Activated CD4-positive, alpha-beta T cell treated with anti-CD3 and anti-CD28 coated beads, Interleukin-2, amount 50 U/mL, for 16 hours (primary cell): ENCODE measurements at regions not wholly inside any gene's neighbourhood (a gene's known extent, or its start where the extent isn't known, plus 50 kb on each side); places are given as distances from the start of the nearest gene placed in this dataset.

ENCODE experiments used
- DNase-seq: peaks from one replicate; pipeline ENCODE4 v3.0.0-alpha.2; 2020

DNA sequence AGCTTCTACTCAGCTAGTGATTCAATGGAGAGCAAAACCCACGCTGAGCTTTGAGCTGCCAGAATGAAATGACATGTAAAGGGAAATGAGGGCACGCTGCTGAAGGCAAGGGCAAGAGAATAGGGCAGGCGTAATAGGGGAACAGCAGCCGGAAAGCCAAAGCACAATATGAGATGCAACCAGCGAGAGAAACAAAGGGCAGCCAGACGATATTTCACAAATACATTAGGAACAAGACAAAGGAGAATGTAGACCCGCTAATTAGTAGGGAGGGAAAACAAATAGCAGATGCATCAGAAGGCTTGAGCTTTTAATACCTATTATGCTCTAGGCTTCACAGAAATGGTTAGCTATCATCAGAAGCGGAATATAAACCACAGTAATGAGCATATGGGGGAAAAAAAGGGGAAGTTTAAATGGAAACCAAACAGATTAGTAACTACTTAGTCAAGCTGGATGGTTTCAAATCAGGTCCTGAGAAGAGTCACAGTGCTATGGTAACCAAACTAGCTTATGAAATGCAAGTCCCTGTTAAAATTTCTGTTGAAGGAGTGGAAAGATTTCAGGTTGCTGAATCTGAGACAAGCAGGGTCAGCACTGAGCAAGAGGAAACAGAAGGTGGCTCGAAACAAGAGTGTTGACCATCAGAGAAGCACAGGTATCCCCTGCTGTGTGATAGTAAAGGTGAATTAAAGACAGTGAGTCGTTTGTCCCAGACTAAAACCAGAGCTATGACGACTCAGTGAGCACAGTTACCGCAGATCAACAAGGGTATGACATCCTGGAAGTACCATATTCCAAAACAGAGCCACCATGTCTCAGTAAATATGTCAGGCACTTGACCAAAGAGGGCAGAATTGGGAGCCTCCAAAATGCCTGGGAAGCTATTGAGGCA is 496.9 kb upstream of the CELF2 start:
- no peak for DNase-seq

GRCh38 chr10:10526846-10527245 is 490.8 kb upstream of the CELF2 start:
- no peak for DNase-seq

- no peak for DNase-seq
Measured at GRCh38 chr10:10527861-10528562, 489.7 kb upstream of the CELF2 start.

GRCh38 chr10:10528563-10528910 is 489.1 kb upstream of the CELF2 start:
- no peak for DNase-seq

DNA sequence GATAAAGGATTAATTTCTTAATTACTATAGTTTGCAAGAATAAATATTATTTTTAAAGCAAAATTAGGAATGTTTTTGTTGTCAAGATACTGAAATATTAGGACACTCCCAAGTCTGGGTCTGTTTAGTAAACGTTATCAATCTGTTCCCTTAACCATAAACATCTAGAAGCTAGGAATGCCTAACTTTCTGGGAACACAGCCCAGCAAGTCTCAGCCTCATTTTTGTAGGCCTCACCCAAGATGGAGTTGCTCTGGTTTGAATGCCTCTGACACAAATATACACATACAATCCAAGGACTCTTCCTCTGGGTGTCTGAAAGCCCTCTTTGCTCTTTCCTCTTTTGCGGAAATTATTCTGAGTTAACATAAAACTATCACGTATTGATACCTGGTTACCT is 487.4 kb upstream of the CELF2 start:
- DNase-seq, result no peak

- DNase-seq, result no peak
Measured at GRCh38 chr10:10532236-10532635, 485.4 kb upstream of the CELF2 start.

DNA sequence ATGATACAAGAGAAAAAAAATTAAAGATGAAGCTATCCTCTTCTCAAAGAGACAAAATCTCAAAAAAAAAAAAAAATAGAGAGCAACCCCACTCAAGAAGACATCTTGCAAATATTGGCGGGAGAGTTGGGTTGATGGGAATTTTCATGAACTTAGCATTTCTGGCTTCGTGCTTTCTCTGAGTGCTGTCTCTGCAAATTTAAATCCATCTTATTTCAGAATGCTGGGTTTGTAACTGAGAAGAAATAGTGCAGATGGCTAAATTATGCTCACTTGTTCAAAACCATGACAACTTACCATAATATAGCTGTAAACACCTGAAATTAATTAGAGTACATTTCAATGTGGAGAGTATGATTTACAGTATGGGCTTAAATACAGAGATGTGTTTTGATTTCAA is 484.8 kb upstream of the CELF2 start:
- DNase-seq, result no peak

DNA sequence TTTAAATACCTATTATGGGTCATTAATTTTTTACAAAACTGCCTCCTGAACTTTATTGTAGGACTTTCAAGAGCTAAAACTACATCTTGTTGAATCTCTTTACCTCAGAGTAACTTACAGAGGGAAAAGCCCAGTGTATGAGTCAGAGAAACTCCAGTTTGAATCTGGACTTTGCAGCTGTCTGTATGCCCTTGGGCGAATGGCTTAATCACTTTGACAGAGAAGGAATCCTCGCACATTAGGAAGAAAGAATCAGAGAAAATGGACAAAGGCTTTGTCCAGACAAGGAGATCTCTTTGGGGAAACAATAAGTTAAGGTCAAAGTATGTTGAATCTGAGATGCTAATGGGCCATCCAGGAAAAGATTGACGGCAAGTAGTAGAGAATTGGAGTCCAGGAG is 484.2 kb upstream of the CELF2 start:
- DNase-seq, result no peak

GRCh38 chr10:10538326-10538725 is 479.3 kb upstream of the CELF2 start:
- no peak for DNase-seq

- DNase-seq, result no peak
Measured at GRCh38 chr10:10540398-10540797, 477.3 kb upstream of the CELF2 start.

- DNase-seq, result no peak
Measured at GRCh38 chr10:10542477-10542876, 475.2 kb upstream of the CELF2 start.

GRCh38 chr10:10544890-10545289 is 472.8 kb upstream of the CELF2 start:
- DNase-seq, result no peak

DNA sequence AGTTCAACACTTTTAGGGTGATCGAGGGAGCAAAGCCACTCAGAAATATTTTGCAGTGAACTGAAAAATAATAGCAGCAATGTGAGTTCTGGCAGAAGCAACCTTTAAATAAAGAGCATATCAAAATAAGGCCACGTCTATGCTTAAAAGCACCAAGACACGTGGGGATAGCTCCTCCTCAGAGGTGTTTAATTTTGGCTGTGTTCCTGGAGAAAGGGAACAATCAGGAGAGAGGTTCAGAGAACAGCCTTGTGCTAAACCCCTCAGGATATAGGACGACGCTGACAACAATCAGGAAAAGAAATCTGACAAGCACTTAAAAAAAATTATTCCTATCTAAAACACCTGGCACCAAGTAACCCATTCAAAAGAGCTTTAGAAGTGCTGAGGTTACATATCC is 471.9 kb upstream of the CELF2 start:
- no peak for DNase-seq

GRCh38 chr10:10551596-10552301 is 465.9 kb upstream of the CELF2 start:
- DNase-seq, result no peak

DNA sequence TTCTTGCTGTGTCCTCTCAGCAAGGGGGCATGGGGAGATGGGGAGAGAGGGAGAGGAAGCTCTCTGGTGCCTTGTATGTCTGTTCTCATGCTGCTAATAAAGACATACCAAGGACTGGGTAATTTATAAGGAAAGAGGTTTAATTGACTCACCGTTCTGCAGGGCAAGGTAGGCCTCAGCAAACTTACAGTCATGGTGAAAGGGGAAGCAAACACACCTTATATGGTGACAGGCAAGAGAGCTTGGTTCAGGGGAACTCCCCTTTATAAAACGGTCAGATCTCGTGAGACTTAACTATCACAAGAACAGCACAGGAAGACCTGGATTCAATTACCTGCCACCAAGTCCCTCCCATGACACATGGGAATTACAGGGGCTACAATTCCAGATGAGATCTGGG is 464.7 kb upstream of the CELF2 start:
- no peak for DNase-seq

- no peak for DNase-seq
Measured at GRCh38 chr10:10564081-10564794, 453.4 kb upstream of the CELF2 start.

GRCh38 chr10:10576937-10577336 is 440.7 kb upstream of the CELF2 start:
- no peak for DNase-seq

GRCh38 chr10:10579709-10580108 is 438.0 kb upstream of the CELF2 start:
- DNase-seq, result no peak

DNA sequence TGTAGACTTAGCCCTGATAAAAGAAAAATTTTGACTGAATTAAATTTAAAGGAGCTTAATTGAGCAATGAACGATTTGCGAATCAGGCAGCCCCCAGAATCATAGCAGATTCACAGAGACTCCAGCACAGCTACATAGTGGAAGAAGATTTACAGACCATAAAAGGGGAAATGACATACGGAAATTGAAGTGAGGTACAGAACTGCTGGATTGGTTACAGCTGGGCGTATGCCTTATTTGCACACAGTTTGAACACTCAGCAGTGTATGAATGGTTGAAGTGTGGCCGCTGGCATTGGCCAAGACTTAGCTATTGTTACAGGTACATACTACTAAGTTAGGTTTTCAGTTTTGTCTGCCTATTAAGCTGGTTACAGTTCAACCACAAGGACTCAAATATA is 433.5 kb upstream of the CELF2 start:
- DNase-seq, result no peak

- DNase-seq, result no peak
Measured at GRCh38 chr10:10587744-10588393, 429.8 kb upstream of the CELF2 start.

- DNase-seq, result peak; percentile 0
Measured at GRCh38 chr10:10589540-10590303, 427.9 kb upstream of the CELF2 start.
